GM10266 (cell line): ENCODE measurements at regions not wholly inside any gene's neighbourhood (a gene's known extent, or its start where the extent isn't known, plus 50 kb on each side); places are given as distances from the start of the nearest gene placed in this dataset.
A peak's percentile ranks its signal among the peaks of the same experiment; 100 is the strongest.

Experiments
- DNase-seq: peaks from one replicate; pipeline ENCODE4 v3.0.0; 2012; ENCODE audit errors: extremely low spot score
- TF ChIP-seq, protein P1 (sequence below): IDR thresholded peaks from 2 replicates; pipeline ENCODE4 v1.5.1; 2012; ENCODE audit warnings: mild to moderate bottlenecking, low read depth; ENCODE audit not compliant: control insufficient read depth, insufficient read depth; ENCODE audit errors: missing control alignments

- DNase-seq = no peak
- TF ChIP-seq, protein P1, sequence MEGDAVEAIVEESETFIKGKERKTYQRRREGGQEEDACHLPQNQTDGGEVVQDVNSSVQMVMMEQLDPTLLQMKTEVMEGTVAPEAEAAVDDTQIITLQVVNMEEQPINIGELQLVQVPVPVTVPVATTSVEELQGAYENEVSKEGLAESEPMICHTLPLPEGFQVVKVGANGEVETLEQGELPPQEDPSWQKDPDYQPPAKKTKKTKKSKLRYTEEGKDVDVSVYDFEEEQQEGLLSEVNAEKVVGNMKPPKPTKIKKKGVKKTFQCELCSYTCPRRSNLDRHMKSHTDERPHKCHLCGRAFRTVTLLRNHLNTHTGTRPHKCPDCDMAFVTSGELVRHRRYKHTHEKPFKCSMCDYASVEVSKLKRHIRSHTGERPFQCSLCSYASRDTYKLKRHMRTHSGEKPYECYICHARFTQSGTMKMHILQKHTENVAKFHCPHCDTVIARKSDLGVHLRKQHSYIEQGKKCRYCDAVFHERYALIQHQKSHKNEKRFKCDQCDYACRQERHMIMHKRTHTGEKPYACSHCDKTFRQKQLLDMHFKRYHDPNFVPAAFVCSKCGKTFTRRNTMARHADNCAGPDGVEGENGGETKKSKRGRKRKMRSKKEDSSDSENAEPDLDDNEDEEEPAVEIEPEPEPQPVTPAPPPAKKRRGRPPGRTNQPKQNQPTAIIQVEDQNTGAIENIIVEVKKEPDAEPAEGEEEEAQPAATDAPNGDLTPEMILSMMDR = no peak
These were observed 406.3 kb downstream of the COG6 start for GRCh38 chr13:40061466-40062450.

GRCh38 chr13:40063278-40063698 lies 407.8 kb downstream of the COG6 start:
- TF ChIP-seq, protein P1 = no peak
- no peak for DNase-seq

DNA sequence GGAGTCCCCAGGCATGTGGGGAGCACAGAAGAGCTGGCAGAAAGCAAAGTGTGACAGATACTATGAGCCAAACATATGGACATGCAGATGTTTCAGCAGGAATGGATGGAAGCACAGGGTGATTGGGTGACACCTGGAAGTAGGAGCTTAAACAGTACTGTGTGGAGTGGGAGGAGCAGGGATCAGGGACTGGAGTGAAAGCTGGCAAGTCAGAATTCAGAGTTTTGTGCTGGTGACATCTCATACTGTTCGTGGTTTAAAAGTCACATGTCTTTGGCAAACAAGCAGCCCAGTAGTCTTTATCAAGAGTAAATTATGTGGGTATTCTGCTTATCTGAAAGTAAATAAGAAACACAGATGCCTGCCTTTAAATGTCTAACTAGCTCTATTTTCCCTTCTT lies 408.2 kb downstream of the COG6 start:
- DNase-seq = no peak
- TF ChIP-seq, protein P1 = no peak

DNA sequence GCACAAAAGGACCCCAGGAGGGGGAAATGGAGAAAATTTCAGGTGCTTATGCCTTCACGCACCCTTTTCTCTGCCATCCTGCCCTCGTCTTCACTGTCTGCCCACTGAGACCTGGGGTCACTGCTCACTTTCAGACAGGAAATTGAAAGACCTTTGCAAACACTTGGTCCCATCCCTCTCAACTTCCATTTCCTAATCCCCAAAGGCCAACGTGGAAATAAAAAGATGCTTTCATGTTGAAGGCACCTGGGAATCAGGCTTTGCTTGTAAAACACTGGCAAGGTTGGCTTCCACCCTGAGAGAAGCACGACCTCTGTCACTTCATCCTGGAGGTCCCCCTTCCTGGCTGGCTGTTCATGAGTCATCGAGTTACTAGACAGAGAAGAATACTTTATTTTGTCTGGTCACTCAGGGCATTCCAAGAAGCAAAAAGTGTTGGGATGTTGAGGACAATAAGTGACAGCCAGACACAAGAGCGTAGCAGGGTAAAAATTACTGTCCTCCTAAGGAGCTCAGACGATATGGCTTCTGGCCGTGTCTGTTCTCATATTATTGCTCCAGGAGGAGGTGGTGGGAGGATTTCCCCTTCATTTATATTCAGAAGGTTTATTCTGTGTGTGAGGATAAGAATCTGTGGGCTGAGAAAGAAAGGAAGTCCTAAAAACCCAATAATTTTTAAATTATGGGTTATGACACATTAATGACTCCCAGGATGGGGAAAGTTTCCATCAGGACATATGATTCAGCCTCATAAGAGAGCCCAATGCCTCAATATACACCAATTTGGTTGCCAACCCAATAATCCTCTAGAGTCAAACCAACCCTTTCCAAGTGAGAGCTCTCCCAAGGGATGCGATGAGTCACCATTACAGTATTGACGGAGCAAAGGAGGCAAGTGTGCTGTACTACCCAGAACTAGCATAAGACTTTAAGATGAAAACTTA lies 409.0 kb downstream of the COG6 start:
- TF ChIP-seq, protein P1 = no peak
- no peak for DNase-seq

DNA sequence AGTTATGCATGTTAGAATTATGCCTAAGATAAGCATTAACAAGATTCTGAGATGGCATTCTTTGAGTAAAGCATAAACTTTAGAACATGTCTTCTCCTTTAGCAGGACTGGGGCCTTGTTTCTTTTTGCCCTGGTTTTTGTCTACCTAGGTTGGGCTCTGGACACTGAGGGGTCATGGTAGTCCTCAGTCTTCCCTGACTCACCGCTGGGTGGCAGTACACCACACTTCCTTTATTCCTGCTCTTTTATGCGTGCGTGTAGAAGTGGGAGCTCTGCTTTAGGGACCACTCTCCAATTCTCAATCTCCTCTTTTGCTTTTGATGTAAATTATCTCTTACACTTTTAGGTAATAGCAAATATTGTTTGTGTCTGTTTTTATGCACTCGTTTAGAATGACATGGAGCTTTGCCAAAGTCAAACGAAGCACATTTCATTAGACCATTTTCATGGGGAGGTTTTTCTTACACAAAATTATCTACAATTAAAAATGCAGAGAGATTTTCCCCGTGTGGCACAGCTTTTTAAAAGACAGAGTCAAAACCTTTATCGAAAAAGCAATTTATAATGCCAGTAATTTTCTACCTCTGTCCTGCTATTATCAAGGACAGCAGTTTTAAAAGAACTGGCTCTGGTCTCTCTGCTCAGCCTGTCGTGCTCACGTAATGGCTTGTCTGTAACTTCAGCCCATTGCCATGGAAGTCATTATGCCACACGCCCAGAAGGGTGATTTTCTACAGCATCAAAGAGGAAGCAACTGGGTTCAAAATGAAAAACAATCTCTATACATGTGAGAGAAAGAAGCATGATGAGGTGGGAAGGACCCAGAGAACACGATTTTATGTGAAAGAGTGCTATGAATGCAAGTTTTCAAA lies 413.9 kb downstream of the COG6 start:
- peak; percentile 58 for DNase-seq
- TF ChIP-seq, protein P1 = peak; percentile 68

DNA sequence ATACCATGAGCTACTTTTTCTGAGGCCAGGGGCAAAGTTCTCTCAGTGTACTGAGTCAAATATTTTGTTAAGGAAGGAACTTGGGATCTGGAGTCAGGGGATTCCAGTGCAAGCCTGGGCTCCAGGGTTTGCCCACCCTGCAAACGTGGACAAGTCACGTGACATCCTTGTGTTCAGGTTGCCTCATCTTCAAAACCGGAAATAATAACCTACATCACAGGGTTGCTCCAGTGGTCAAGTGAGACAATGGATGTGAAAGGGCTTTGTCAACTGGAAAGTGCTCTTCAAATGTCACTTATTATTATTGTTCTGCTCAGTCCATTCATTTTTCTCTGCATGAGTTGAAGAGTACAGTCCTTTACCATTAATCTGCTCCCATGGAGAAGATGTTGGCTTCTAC lies 414.9 kb downstream of the COG6 start:
- TF ChIP-seq, protein P1 = no peak
- no peak for DNase-seq
